ENCODE measurements at regions not wholly inside any gene's neighbourhood (a gene's known extent, or its start where the extent isn't known, plus 50 kb on each side); places are given as distances from the start of the nearest gene placed in this dataset.

GRCh38 chr4:125770814-125771398 lies 456.2 kb downstream of the FAT4 start:
- no peaks in the 10 kb centered on the region for H3K36me3 ChIP-seq (replicated peaks in 1 of 2; ENCODE audit: control insufficient read depth in 1 of 2, insufficient read depth in 2 of 2, low read length in 2 of 2)
- CTCF ChIA-PET (ENCODE audit: low intra/inter-chr PET ratio, low total read pairs), result no interaction called here
- no peaks in the 10 kb centered on the region for H4K20me1 ChIP-seq (ENCODE audit: insufficient read depth, low read length)
- BruUV-seq (replicated peaks), result no TSS peak
- in situ Hi-C loops (cut with HindIII; ENCODE audit: extremely low pct_ligation_motif_present, low pct_unique_long_range_greater_than_20kb), result no loop called here
- no peak for FAIRE-seq
- no peaks in the 10 kb centered on the region for H3K79me2 ChIP-seq (ENCODE audit: insufficient read depth, low read length)
- ATAC-seq, result no peak
- no peaks in the 10 kb centered on the region for H3K27me3 ChIP-seq (ENCODE audit: control insufficient read depth in 1 of 2, insufficient read depth in 2 of 2, low read length in 2 of 2)
- 10% methylated on average over 6 of the region's 6 CpGs for WGBS (ENCODE audit: low lambda C conversion rate)
- no peak overlapping the region for H3K4me3 ChIP-seq (replicated peaks in 1 of 3; ENCODE audit: insufficient read depth in 1 of 3, low read depth in 2 of 3, low read length in 3 of 3)
- no peak overlapping the region for H3K9ac ChIP-seq (ENCODE audit: insufficient read depth, low read depth, low read length)
- H2AFZ ChIP-seq (ENCODE audit: low read length), result no peak overlapping the region
- H3K9me3 ChIP-seq (ENCODE audit: low read length), result no peaks in the 10 kb centered on the region
- no peak overlapping the region for H3K4me2 ChIP-seq (ENCODE audit: low read depth, low read length)
- POLR2A ChIA-PET, result no interaction called here
- no peak overlapping the region for H3K27ac ChIP-seq (ENCODE audit: extremely low read length, insufficient read depth, low read length)
- DNase-seq (ENCODE audit: low spot score), result no peak
- TF ChIP-seq WIZ (CRISPR knock-in tag; IDR thresholded peaks at IDR 0.05), result no peak
- TF ChIP-seq SP2 (CRISPR knock-in tag; IDR thresholded peaks at IDR 0.05), result no peak
- no peak for TF ChIP-seq SIX4 (CRISPR knock-in tag; IDR thresholded peaks at IDR 0.05)
- no peak for TF ChIP-seq ZBTB21 (CRISPR knock-in tag; IDR thresholded peaks at IDR 0.05)
- TF ChIP-seq NBN (conservative IDR thresholded peaks at IDR 0.05), result no peak
- no peaks in the 10 kb centered on the region for H3K4me1 ChIP-seq (ENCODE audit: insufficient read depth, low read length)
- intact Hi-C loops (cut with micrococcal nuclease; ENCODE audit: unreplicated experiment), result no loop called here

- no peaks in the 10 kb centered on the region for H3K4me1 ChIP-seq (ENCODE audit: insufficient read depth, low read length)
- BruUV-seq (replicated peaks), result no TSS peak
- ATAC-seq (no peak), FAIRE-seq (no peak), DNase-seq (ENCODE audit: low spot score) (no peak)
- H3K36me3 ChIP-seq (replicated peaks in 1 of 2; ENCODE audit: control insufficient read depth in 1 of 2, insufficient read depth in 2 of 2, low read length in 2 of 2), result no peaks in the 10 kb centered on the region
- no peak overlapping the region for H3K9ac ChIP-seq (ENCODE audit: insufficient read depth, low read depth, low read length)
- H3K27me3 ChIP-seq (ENCODE audit: control insufficient read depth in 1 of 2, insufficient read depth in 2 of 2, low read length in 2 of 2), result no peaks in the 10 kb centered on the region
- no peak overlapping the region for H2AFZ ChIP-seq (ENCODE audit: low read length)
- POLR2A ChIA-PET, result no interaction called here
- no peaks in the 10 kb centered on the region for H3K9me3 ChIP-seq (ENCODE audit: low read length)
- no peak overlapping the region for H3K4me3 ChIP-seq (replicated peaks in 1 of 3; ENCODE audit: insufficient read depth in 1 of 3, low read depth in 2 of 3, low read length in 3 of 3)
- WGBS (ENCODE audit: low lambda C conversion rate), result 0% methylated on average over 1 of the region's 1 CpG
- no peaks in the 10 kb centered on the region for H3K79me2 ChIP-seq (ENCODE audit: insufficient read depth, low read length)
- no peaks in the 10 kb centered on the region for H4K20me1 ChIP-seq (ENCODE audit: insufficient read depth, low read length)
- in situ Hi-C loops (cut with HindIII; ENCODE audit: extremely low pct_ligation_motif_present, low pct_unique_long_range_greater_than_20kb), result no loop called here
- H3K27ac ChIP-seq (ENCODE audit: extremely low read length, insufficient read depth, low read length), result no peak overlapping the region
- CTCF ChIA-PET (ENCODE audit: low intra/inter-chr PET ratio, low total read pairs), result no interaction called here
- intact Hi-C loops (cut with micrococcal nuclease; ENCODE audit: unreplicated experiment), result no loop called here
- no peak overlapping the region for H3K4me2 ChIP-seq (ENCODE audit: low read depth, low read length)
- TF ChIP-seq TFAP4 (IDR thresholded peaks at IDR 0.05; ENCODE audit: borderline replicate concordance, low read depth) (no peak), ZFP41 (CRISPR knock-in tag; IDR thresholded peaks at IDR 0.05; ENCODE audit: borderline replicate concordance) (no peak), ZNF207 (IDR thresholded peaks at IDR 0.05; ENCODE audit: borderline replicate concordance) (no peak), ZNF782 (CRISPR knock-in tag; IDR thresholded peaks at IDR 0.05; ENCODE audit: borderline replicate concordance) (no peak), HDAC2 (CRISPR knock-in tag; IDR thresholded peaks at IDR 0.05) (no peak), SIX4 (CRISPR knock-in tag; IDR thresholded peaks at IDR 0.05) (no peak), ATRX (CRISPR knock-in tag; IDR thresholded peaks at IDR 0.05; ENCODE audit: borderline replicate concordance) (no peak), ZNF230 (CRISPR knock-in tag; IDR thresholded peaks at IDR 0.05) (no peak), RBM22 (optimal IDR thresholded peaks at IDR 0.05; ENCODE audit: low read length) (no peak), SOX13 (IDR thresholded peaks at IDR 0.05) (no peak), SOX13 (CRISPR knock-in tag; conservative IDR thresholded peaks at IDR 0.05 in 1 of 2, IDR thresholded peaks at IDR 0.05 in 1 of 2) (no peak), PRMT3 (CRISPR knock-in tag; IDR thresholded peaks at IDR 0.05; ENCODE audit: borderline replicate concordance, low read depth) (no peak), DRAP1 (CRISPR knock-in tag; IDR thresholded peaks at IDR 0.05) (no peak), CENPBD1 (CRISPR knock-in tag; IDR thresholded peaks at IDR 0.05; ENCODE audit: borderline replicate concordance, low read depth) (no peak)
Measured at GRCh38 chr4:125772680-125773079, 457.9 kb downstream of the FAT4 start.
